Endothelial cell of umbilical vein (primary cell): ENCODE measurements at regions not wholly inside any gene's neighbourhood (a gene's known extent, or its start where the extent isn't known, plus 50 kb on each side); places are given as distances from the start of the nearest gene placed in this dataset.

Source experiments
- EZH2 ChIP-seq: IDR thresholded peaks from 2 replicates; pipeline ENCODE4 v1.6.1; 2012; ENCODE audit warnings: borderline replicate concordance, low read depth, mild to moderate bottlenecking, moderate library complexity, low read length, inconsistent platforms; ENCODE audit not compliant: severe bottlenecking
- FOS ChIP-seq: IDR thresholded peaks from 2 replicates; pipeline ENCODE4 v1.6.1; 2011; ENCODE audit warnings: mild to moderate bottlenecking, low read length, moderate library complexity, borderline replicate concordance; ENCODE audit not compliant: insufficient read depth
- JUN ChIP-seq: IDR thresholded peaks from 2 replicates; pipeline ENCODE4 v1.6.1; 2011; ENCODE audit warnings: borderline replicate concordance, low read depth; ENCODE audit not compliant: insufficient read length, insufficient read depth
- MAX ChIP-seq: IDR thresholded peaks from 2 replicates; pipeline ENCODE4 v1.6.1; 2011; ENCODE audit not compliant: insufficient read depth, insufficient read length
- MYC ChIP-seq: IDR thresholded peaks from one replicate; pipeline ENCODE4 v1.6.1; 2011; ENCODE audit warnings: mild to moderate bottlenecking, low read depth, low read length
- POLR2A ChIP-seq: IDR thresholded peaks from 2 replicates; pipeline ENCODE4 v1.6.1; 2012; ENCODE audit warnings: low read depth, mild to moderate bottlenecking, control low read depth, low read length
- POLR2AphosphoS5 ChIP-seq: IDR thresholded peaks from 2 replicates; pipeline ENCODE4 v1.6.1; 2012; ENCODE audit warnings: low read depth, mild to moderate bottlenecking, control low read depth, low read length, moderate library complexity; ENCODE audit not compliant: insufficient read depth
- TF ChIP-seq, protein P1 (sequence below), 2 donors: IDR thresholded peaks; 1 replicate in 1 of 2; 2 replicates in 1 of 2; pipeline ENCODE4 v1.5.1; 2011; ENCODE audit warnings: low read length in 2 of 2, mild to moderate bottlenecking in 2 of 2, moderate library complexity in 2 of 2, control low read depth in 1 of 2, inconsistent platforms in 1 of 2, low read depth in 1 of 2; ENCODE audit not compliant: insufficient read depth in 1 of 2; ENCODE audit errors: extremely low read depth in 1 of 2

DNA sequence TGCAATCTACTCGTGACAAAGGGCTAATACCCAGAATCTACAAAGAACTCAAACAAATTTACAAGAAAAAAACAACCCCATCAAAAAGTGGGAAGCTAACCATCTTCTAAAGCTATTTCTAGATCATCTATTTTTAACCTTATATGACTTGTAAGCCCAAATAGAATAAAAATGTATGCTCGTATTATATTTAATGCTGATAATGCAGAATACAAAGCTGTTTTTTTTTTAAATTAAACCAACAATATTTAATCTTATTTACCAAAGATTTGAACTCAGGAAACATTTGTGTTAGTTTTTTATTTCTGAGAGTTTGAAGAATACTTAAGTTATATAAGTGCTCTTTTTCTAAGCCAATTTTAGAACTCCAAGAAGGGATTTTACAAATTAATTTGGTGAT, 652.1 kb downstream of the LRRC70 start:
- no peak for TF ChIP-seq POLR2AphosphoS5
- TF ChIP-seq, protein P1, sequence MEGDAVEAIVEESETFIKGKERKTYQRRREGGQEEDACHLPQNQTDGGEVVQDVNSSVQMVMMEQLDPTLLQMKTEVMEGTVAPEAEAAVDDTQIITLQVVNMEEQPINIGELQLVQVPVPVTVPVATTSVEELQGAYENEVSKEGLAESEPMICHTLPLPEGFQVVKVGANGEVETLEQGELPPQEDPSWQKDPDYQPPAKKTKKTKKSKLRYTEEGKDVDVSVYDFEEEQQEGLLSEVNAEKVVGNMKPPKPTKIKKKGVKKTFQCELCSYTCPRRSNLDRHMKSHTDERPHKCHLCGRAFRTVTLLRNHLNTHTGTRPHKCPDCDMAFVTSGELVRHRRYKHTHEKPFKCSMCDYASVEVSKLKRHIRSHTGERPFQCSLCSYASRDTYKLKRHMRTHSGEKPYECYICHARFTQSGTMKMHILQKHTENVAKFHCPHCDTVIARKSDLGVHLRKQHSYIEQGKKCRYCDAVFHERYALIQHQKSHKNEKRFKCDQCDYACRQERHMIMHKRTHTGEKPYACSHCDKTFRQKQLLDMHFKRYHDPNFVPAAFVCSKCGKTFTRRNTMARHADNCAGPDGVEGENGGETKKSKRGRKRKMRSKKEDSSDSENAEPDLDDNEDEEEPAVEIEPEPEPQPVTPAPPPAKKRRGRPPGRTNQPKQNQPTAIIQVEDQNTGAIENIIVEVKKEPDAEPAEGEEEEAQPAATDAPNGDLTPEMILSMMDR (IDR thresholded peaks at IDR 0.05; ENCODE audit: extremely low read depth in 1 of 2, insufficient read depth in 1 of 2, low read depth in 1 of 2, low read length in 2 of 2) = no peak
- TF ChIP-seq EZH2 = no peak
- no peak for TF ChIP-seq POLR2A
- no peak for TF ChIP-seq JUN
- TF ChIP-seq MYC = no peak
- no peak for TF ChIP-seq MAX
- no peak for TF ChIP-seq FOS
